Fibroblast of lung (primary cell): ENCODE measurements at regions not wholly inside any gene's neighbourhood (a gene's known extent, or its start where the extent isn't known, plus 50 kb on each side); places are given as distances from the start of the nearest gene placed in this dataset.

ENCODE experiments used
- CTCF ChIP-seq, 2 donors: IDR thresholded peaks in 1 of 2; conservative IDR thresholded peaks in 1 of 2; 1 replicate in 1 of 2; 2 replicates in 1 of 2; pipeline ENCODE4 v1.5.1; 2011 to 2012; ENCODE audit warnings: low read length in 2 of 2, control low read depth in 1 of 2, inconsistent platforms in 1 of 2, low read depth in 1 of 2, mild to moderate bottlenecking in 1 of 2
- EZH2 ChIP-seq: IDR thresholded peaks from 2 replicates; pipeline ENCODE4 v1.5.1; 2012; ENCODE audit warnings: low read length, control low read depth, mild to moderate bottlenecking; ENCODE audit errors: missing control alignments

- no peak for TF ChIP-seq CTCF (conservative IDR thresholded peaks at IDR 0.05 in 1 of 2, IDR thresholded peaks at IDR 0.05 in 1 of 2; ENCODE audit: low read depth in 1 of 2, low read length in 2 of 2)
- TF ChIP-seq EZH2, result no peak
Measured at GRCh38 chr1:18540136-18540765, 59.5 kb downstream of the KLHDC7A start.
